Mucosa of stomach (tissue), 1 donor: ENCODE measurements at regions not wholly inside any gene's neighbourhood (a gene's known extent, or its start where the extent isn't known, plus 50 kb on each side); places are given as distances from the start of the nearest gene placed in this dataset.
"Not testable (repeated sequence)": the region's sequence is repeated elsewhere in the genome, so short reads cannot be mapped to it uniquely, and the experiment has no call there.

ENCODE experiments used
- H3K27me3 ChIP-seq: one replicate; pipeline ENCODE4 v1.7.0; 2013; ENCODE audit warnings: mild to moderate bottlenecking, low read length; ENCODE audit not compliant: control insufficient read depth, insufficient read depth
- H3K36me3 ChIP-seq: one replicate; pipeline ENCODE4 v1.7.0; 2013; ENCODE audit warnings: low read length; ENCODE audit not compliant: control insufficient read depth, insufficient read depth
- H3K4me1 ChIP-seq: one replicate; pipeline ENCODE4 v1.7.0; 2013; ENCODE audit warnings: mild to moderate bottlenecking, low read length; ENCODE audit not compliant: control insufficient read depth, insufficient read depth
- H3K4me3 ChIP-seq: one replicate; pipeline ENCODE4 v1.7.0; 2013; ENCODE audit warnings: low read length
- H3K9ac ChIP-seq: one replicate; pipeline ENCODE4 v1.7.0; 2013; ENCODE audit warnings: mild to moderate bottlenecking, low read length, moderate library complexity
- H3K9me3 ChIP-seq: one replicate; pipeline ENCODE4 v1.7.0; 2013; ENCODE audit warnings: mild to moderate bottlenecking, low read length, moderate library complexity; ENCODE audit not compliant: control insufficient read depth
- donor health status: Pancreatic carcinoma.

DNA sequence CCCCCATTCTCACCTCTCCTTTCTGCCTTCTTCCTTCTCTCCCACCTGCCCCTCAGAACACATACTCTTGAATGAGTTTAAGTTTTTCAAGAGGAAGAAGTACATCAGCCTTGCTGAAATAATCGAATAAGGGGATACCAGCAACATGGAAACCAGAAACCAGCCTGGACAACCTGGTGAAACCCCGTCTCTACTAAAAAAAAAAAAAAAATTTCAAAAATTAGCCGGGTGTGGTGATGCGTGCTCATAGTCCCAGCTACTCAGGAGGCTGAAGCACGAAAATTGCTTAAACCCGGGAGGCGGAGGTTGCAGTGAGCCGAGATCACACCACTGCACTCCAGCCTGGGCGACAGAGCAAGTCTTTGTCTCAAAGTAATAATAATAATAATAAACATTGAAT is 75.0 kb upstream of the SLC1A4 start:
- H3K4me3 ChIP-seq: no peak overlapping the region
- no peaks in the 10 kb centered on the region for H3K36me3 ChIP-seq
- no peaks in the 10 kb centered on the region for H3K9me3 ChIP-seq
- no peak overlapping the region for H3K9ac ChIP-seq
- H3K27me3 ChIP-seq: no peaks in the 10 kb centered on the region
- H3K4me1 ChIP-seq: no peaks in the 10 kb centered on the region

DNA sequence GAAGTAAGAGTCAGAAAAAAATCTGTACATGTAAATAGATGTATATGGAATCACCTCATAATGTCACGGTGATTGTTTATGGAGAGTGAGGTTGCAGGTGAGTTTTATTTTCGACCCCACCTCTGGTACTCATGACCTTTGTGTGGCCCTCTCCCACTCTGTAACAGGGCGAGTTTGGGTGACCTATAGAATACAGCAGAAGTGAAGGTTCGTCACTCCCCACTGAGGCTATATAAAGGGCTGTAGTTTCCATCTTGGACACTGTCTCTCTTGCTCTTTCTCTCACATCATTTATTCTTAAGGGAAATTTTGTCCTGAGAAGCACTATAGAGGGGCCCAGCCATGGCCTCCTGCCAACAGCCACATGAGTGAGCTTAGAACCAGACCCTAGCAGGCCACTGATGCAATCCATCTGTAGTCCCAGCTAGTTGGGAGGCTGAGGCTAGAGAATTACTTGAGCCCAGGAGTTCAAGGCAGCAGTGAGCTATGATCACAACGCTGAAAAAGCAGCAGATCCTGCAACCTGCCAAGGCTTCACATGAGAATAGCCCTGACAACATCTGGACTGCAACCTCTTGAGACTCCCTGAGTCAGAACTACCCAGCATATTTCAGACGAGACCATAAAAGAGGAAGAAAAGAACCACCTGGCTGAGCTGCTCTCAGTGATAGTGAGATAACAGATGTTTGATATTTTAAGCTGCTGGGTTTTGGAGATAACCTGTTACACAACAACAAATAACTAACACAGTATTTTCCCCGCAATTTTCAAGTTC is 74.3 kb upstream of the SLC1A4 start:
- no peaks in the 10 kb centered on the region for H3K9me3 ChIP-seq
- H3K9ac ChIP-seq: no peak overlapping the region
- no peak overlapping the region for H3K4me3 ChIP-seq
- H3K27me3 ChIP-seq: no peaks in the 10 kb centered on the region
- no peaks in the 10 kb centered on the region for H3K4me1 ChIP-seq
- no peaks in the 10 kb centered on the region for H3K36me3 ChIP-seq

DNA sequence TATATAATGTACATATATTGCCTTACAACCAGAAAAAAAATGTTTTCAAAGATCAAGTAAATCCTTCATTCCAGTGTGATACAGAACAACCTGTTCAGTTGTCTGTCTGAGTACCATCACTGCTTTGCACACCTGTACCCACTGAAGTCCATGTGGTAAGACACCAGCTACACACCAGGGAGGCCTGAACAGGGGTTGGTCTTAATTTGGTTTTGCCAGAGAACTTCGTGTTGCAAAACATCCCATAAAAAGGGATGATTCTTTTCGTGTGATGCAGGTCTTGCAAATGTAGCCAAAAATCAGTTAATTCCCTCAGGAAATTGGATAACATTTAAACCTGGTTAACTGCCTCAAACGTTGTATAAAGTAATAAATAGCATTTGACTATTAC is 73.7 kb upstream of the SLC1A4 start:
- Histone ChIP-seq H3K36me3 (no peaks in the 10 kb centered on the region), H3K9me3 (no peaks in the 10 kb centered on the region), H3K27me3 (no peaks in the 10 kb centered on the region), H3K9ac (no peak overlapping the region), H3K4me3 (no peak overlapping the region), H3K4me1 (no peaks in the 10 kb centered on the region)

GRCh38 chr2:64918220-64918886 is 70.8 kb upstream of the SLC1A4 start:
- no peaks in the 10 kb centered on the region for H3K36me3 ChIP-seq
- no peaks in the 10 kb centered on the region for H3K27me3 ChIP-seq
- H3K4me3 ChIP-seq: no peak overlapping the region
- no peaks in the 10 kb centered on the region for H3K4me1 ChIP-seq
- H3K9me3 ChIP-seq: no peaks in the 10 kb centered on the region
- H3K9ac ChIP-seq: peak overlapping the region; percentile 65

GRCh38 chr2:64919261-64919660 is 69.9 kb upstream of the SLC1A4 start:
- no peaks in the 10 kb centered on the region for H3K4me1 ChIP-seq

GRCh38 chr2:64922482-64923384 is 66.5 kb upstream of the SLC1A4 start:
- H3K36me3 ChIP-seq: no peaks in the 10 kb centered on the region
- no peak overlapping the region for H3K9ac ChIP-seq
- no peaks in the 10 kb centered on the region for H3K9me3 ChIP-seq
- no peaks in the 10 kb centered on the region for H3K4me1 ChIP-seq
- no peaks in the 10 kb centered on the region for H3K27me3 ChIP-seq
- H3K4me3 ChIP-seq: no peak overlapping the region

More at GRCh38 chr2:64919261-64919660, 69.9 kb upstream of the SLC1A4 start:
- H3K27me3 ChIP-seq: no peaks in the 10 kb centered on the region
- no peaks in the 10 kb centered on the region for H3K9me3 ChIP-seq
- no peaks in the 10 kb centered on the region for H3K36me3 ChIP-seq
- H3K4me3 ChIP-seq: no peak overlapping the region
- no peak overlapping the region for H3K9ac ChIP-seq

DNA sequence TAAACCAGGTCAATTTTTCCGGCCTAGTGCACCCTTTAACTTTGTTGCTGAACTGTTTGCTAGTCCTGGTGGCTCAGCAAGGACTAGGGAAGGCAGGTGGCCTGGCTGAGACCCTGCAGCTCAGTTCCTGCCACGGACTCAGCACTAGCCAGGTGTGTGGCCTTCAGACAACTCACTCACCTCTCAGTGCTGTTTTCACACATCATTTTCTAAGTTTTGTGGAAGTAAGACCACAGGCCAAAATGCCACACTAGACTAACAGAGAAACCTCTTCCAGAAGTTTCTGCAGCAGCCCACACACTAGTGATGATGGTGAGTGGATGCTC is 65.9 kb upstream of the SLC1A4 start:
- no peaks in the 10 kb centered on the region for H3K9me3 ChIP-seq
- no peak overlapping the region for H3K4me3 ChIP-seq
- H3K36me3 ChIP-seq: no peaks in the 10 kb centered on the region
- H3K27me3 ChIP-seq: no peaks in the 10 kb centered on the region
- H3K4me1 ChIP-seq: no peaks in the 10 kb centered on the region
- no peak overlapping the region for H3K9ac ChIP-seq

GRCh38 chr2:64924170-64924934 is 64.8 kb upstream of the SLC1A4 start:
- Histone ChIP-seq H3K9ac (no peak overlapping the region), H3K9me3 (no peaks in the 10 kb centered on the region), H3K4me3 (no peak overlapping the region), H3K36me3 (no peaks in the 10 kb centered on the region), H3K27me3 (no peaks in the 10 kb centered on the region), H3K4me1 (no peaks in the 10 kb centered on the region)

DNA sequence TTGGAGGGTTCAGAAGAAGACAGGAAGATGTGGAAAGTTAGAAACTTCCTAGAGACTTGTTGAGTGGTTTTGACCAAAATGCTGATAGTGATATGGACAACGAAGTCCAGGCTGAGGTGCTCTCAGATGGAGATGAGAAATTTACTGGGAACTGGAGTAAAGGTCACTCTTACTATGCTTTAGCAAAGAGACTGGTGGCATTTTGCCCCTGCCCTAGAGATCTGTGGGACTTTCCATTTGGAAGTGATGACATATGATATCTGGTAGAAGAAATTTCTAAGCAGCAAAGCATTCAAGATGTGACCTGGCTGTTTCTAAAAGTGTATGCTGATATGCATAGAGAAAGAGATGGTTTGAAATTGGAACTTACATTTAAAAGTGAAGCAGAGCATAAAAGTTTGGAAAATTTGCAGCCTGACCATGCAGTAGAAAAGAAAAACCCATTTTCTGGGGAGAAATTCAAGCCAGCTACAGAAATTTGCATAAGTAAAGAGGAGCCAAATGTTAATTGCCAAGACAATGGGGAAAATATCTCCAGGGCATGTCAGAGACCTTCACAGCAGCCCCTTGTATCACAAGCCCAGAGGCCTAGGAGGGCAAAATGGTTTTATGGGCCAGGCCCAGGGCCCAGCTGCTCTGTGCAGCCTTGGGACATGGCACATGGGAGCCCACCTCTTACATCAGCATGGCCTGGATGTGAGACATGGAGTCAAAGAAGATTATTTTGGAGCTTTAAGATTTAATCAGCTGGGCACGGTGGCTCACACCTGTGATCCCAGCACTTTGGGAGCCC is 63.1 kb upstream of the SLC1A4 start:
- H3K36me3 ChIP-seq, H3K27me3 ChIP-seq, H3K4me3 ChIP-seq, H3K4me1 ChIP-seq, H3K9me3 ChIP-seq, H3K9ac ChIP-seq: not testable (repeated sequence)

DNA sequence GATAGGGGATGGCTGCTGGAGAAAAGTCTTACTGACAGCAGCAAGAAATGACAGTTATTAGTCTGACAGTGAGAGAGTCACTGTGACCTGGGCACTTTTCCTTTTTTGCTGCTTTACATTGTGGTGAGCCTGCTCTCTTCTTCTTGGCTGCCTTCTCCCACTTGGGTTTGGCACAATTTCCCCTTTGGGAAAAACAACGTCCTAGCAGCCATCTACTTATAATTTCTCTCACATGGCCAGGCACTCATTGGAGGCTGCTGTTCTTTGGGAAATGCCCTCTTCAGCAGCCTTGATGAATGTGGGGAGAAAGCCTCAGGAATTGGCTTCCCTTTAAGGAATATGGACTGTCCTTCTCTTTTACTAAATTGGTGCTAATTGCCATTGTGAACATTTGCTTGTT is 60.4 kb upstream of the SLC1A4 start:
- no peak overlapping the region for H3K4me3 ChIP-seq
- no peaks in the 10 kb centered on the region for H3K27me3 ChIP-seq
- H3K36me3 ChIP-seq: no peaks in the 10 kb centered on the region
- no peaks in the 10 kb centered on the region for H3K4me1 ChIP-seq
- no peak overlapping the region for H3K9ac ChIP-seq
- H3K9me3 ChIP-seq: no peaks in the 10 kb centered on the region

DNA sequence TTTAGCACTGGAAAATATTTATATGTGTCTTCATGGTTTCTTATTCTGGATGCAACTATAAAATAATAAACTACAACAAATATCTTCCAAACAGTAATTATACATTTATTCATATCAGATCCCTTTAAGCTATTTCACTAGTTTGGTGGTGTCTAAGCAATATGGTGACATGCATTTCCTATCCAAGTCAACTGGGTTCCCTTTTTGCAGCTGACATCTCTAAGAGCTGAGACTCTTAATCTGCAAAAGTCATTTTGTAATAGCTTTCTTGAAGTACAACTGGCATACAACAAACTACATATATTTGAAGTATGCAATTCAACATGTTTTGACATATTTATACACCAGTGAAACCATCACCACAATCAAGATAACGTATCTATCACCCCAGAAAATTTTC is 59.9 kb upstream of the SLC1A4 start:
- H3K27me3 ChIP-seq: no peaks in the 10 kb centered on the region
- H3K9ac ChIP-seq: no peak overlapping the region
- H3K4me3 ChIP-seq: no peak overlapping the region
- no peaks in the 10 kb centered on the region for H3K9me3 ChIP-seq
- H3K4me1 ChIP-seq: no peaks in the 10 kb centered on the region
- no peaks in the 10 kb centered on the region for H3K36me3 ChIP-seq
